GM19025 (cell line): ENCODE measurements at regions not wholly inside any gene's neighbourhood (a gene's known extent, or its start where the extent isn't known, plus 50 kb on each side); places are given as distances from the start of the nearest gene placed in this dataset.

Source experiments
- ATAC-seq: cut with Tn5 transposase; IDR thresholded peaks from one replicate; pipeline ENCODE4 v1.9.1; 2021; ENCODE audit warnings: mild to moderate bottlenecking, low read depth, moderate library complexity; ENCODE audit not compliant: unreplicated experiment

DNA sequence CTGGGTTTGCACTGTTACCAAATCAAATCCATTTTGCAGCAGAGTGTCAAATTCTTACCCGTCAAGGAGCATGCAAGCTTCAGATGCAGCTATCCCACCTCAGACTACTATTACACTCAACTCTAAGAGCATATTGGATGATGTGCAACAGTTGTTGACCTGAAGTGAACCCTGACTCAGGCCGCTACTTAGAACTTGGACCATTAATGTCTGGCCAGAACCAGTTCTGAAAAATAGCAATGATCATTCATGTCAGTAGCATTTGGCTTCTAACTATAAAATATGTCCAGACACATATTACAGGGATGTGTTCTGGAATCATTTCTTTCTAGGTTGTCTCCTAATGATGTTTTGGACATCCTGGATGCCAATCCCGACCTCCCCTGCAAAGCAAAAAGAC, 135.5 kb upstream of the PKDCC start:
- ATAC-seq: no peak

DNA sequence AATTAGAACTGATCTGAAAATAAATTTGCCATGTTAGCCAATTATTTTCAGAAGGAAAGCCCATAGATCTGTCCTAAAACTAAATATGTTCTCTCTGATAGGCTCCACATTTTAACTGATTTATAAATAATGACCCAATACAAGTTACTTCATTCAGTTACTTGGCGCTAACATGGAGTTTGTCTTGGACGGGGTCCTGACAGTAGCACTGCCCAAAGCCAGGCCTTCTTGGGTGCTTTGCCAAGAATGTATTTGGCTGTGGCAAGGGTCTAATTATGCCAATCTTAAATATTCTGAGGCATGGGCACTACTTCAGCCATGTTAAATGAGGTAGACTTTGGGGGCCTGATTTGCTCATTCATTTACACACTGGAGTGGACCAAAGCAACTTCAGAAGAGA, 135.0 kb upstream of the PKDCC start:
- no peak for ATAC-seq

DNA sequence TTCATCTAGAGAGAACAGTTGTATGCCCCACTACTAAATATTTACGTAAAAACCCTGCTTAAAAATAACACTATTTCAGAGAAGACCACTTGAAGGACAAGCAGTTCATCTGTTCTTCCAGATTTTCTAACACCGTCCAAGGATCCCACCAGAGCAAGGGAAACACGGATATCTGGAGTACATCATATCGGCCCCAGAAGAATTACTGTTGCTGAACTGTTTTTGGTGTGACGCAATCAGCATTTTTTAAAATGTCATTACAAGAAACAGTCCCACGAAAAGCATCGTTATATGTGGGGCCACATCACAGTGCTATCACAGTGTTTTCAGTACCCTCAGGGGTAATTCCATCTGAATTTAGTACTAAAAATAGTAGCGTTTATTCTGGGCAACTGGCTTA, 134.5 kb upstream of the PKDCC start:
- ATAC-seq: no peak

DNA sequence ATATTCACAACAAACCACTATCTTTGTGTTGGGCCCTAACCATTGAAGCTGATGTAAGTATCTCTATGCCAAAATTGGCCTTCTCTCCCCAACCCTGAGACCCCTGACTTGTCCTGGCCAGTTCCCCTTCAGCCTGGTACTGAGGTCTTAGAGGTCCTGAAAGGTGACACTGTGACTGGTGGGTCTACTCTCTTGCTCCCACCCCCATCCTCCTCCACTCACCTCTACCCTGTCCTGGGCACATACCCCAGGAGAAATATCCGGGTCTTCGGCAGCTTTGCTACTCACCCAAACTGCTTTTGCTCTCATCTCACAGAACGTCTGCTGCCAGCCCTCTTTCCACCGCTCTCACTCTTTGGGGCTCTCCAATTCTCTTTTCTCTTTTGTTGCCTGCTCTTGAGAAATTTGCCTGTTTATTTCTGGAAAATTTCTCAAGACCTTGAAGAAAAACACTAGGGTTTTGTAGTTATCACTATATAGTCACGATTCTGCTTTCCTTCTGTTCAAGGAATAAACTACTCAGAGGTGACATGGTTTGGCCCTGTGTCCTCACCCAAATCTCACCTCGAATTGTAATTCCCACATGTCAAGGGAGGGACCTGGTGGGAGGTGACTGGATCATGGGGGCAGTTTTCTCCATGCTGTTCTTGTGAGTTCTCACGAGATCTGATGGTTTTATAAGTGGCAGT, 133.8 kb upstream of the PKDCC start:
- no peak for ATAC-seq

DNA sequence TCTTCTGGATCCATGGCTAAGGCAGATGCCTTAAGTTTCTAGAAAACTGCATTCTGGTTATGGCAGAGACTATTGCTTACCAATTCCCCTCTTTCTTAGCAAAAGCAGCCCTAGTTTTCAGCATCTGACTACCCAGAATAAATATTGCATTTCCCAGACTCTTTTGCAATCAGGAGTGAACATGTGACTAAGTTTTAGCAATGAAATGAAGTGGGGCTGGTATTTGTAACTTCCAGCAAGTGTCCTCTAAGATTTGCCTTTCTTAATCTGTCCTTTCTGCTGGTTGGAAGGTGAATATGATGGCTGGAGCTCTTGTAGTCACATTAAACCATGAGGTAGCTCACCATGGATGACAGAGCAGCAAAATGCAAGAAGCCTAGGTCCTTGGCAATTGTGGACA, 132.9 kb upstream of the PKDCC start:
- ATAC-seq: no peak

DNA sequence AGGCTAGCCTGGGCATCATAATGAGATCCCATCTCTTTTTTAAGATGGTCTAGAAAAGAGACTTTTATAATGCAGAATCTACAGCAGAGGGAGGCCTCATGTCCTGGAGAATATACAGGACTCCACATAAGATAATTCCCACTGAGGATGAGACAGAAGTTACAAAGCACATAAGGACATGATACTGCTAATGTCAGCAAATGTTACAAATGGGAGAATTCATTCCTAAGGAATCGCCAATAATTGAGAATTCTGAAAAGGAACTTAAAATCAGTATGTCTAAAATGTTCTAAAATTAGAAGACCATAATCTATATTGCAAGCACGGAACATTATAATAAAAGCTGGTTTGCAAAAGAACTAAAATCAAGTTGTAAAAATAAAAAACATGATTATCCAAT, 131.6 kb upstream of the PKDCC start:
- no peak for ATAC-seq

DNA sequence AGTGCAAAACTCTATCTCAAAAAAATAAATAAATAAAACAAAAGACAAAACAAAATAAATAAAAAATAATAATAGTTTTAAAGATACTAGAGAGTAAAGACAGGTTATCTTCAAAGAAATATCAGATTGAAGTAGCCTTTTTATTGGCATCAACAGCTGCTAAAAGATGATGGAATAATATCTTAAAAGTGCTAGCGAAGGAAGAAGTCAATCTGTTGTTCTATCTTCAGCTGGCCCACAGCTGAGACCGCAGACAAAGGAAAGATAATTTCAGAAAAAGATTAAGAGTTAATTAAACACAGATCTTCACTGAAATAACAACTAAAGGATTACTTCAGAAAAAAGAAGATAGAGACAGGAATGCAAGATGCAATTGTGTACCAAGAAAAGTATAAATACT, 130.2 kb upstream of the PKDCC start:
- ATAC-seq: no peak

DNA sequence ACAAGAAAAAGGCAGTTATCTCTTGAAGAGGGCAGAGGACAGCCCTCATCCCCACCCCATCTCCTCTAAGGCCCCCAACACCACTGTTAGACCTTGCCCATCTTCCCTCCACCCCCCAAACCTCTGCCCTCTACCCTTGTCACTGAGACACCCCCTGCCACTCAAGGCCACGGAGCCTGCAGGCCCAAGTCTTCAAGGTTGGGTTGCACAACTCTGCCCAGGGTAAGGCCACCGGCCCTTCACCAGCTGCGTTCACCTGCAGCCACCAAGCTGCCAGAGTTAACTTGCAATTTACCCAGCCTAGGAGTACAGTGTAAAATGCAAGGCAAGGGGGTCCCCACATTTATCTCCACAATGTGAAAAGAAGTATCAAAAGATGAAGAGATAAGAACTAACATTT, 128.7 kb upstream of the PKDCC start:
- ATAC-seq: no peak

DNA sequence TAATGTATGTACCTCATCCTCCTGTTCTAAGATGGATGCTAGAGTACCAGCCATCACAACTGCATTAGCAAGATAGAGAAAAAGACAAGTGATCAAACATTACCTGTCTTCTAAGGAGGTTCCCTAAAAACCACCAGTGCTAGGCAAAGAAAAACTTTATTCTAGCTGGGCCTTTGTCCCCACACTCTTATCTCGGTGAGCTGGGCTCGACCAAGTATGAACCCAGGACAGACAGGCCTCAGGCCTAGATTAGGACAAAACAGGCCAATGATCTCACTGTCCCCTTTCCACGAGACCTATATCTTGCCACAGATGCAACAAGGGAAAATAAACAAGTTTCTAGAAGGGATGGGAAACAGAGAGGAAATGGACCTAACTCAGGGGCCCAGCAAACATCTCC, 127.6 kb upstream of the PKDCC start:
- ATAC-seq: no peak

DNA sequence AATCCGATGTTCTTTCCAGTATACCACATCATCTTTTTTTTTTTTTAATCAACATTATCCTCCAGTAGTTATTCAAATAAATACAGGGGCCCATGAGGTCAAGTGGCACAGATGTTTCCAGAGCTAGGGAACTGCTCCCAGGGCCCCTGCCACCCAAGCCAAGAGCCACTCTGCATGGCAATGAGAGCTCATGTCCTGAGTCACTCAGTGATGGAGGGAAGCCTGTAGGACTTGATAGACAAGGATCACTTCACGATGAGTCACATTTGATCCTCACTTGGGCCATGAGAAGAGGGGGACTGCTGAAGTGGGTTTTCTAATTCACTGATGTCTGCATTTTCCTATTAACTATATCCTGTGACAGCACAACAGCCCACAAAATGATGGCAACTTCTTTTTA, 127.0 kb upstream of the PKDCC start:
- ATAC-seq: no peak

DNA sequence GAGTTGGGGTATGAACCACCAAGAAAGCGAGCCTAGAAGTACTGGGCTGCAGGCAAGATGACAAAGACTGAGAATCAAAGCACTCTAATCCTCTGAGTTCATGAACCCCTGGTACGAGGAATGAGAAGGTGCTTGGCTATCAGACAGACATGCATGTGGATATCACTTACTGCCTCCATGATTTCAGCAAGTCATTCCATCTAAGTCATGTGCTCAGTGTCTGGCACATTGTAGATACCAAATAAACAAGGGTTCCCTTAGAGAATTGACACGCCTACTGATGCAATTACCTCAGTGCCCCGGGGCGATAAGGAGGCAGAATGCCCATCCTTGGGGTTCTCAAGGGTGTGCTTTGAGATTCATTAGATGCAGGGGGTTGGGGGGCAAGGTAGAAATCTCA, 125.6 kb upstream of the PKDCC start:
- ATAC-seq: no peak

DNA sequence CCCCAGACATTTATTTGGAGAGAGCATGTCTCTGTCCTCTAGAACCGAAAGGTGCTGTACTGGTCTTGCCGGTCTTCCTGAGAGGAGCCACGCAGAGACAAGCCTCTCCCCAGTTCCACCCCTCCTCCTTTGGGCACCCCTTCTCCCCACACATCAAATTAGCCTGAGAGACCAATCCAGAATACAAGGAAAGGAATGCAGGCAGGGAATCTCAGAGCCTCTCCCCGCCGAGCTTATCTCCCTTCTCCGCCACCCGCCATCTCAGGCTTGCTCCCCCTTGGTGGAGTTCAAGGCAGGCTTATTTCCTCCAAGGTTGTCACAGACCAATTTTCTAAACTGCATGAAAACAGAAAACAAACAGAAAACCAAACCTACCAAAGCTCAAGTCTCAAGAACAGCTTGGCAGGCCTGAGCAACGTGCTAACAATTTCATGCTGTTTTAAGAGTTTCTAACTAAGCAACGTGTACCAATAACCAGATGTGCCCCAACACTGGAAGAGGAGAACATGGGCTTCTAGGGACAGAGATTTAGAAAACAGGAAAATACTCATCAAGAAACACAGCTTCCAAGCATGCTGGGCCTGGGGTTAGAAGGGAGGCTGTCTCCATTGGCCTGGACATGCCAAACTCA, 124.5 kb upstream of the PKDCC start:
- ATAC-seq: no peak

DNA sequence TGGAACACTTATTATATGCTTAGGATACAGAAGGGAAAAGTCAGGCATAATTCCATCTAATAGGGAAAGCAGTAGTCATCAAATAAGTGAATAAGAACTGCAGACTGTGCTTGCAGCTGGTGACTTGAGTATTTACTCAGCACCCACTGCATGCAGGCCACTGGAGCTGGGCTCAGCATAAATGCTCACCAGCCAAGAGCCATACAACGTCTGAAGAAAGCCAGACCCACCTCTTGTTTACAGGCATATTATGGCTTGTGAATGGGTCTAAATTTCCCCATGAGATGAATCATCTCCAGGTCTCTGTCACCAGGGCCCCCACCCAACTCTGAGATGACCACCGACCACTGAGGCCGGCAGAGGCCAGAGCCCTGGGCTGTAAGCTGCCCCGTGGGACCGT, 123.8 kb upstream of the PKDCC start:
- ATAC-seq: no peak

DNA sequence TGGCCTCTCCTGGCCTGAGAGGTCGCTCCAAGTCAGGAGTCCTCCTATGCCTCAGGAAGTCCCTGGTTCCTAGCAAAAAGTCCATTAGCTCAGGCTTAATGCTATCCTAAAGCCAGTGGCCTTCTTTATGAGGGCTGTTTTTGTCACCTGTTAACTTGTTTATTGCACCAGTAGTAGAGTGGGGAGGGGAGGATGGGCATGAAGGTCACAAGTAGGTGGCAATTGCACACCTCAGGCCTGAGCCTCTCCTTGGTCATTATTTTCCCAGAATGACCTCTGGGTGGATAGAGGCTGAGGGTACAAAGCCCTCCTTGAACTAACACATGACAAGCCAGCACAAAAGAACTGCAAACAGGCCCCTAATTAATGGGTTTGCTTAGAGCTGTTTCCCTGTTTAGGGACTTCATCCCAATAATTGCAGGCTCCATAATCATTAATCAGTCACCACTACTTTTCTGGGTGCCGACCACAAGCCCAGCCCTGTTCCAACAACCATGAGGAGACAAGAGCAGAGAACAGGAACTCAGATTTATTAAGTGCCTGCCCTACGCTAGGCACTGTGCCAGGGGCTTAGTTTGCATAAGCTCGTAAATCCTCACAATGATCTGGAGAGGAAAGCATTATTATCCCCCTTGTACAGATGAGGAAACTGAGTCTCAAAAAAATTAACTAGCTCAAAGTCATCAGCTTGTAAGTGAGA, 123.0 kb upstream of the PKDCC start:
- no peak for ATAC-seq

DNA sequence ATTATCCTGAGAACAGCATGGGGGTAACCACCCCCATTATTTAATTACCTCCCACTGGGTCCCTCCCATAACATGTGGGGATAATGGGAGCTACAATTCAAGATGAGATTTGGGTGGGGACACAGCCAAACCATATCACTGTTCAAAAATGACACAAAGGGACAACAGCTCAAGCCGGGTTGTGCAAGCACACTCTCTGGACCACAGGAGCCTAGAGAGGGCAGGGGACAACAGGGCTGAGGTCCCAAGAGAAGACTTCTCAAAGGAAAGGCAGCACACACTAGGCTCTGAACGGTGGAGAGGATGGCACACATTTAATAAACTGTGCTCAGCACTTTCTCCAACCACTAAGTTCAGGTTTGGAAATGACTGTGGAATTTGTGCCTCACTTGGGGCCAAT, 122.1 kb upstream of the PKDCC start:
- no peak for ATAC-seq

DNA sequence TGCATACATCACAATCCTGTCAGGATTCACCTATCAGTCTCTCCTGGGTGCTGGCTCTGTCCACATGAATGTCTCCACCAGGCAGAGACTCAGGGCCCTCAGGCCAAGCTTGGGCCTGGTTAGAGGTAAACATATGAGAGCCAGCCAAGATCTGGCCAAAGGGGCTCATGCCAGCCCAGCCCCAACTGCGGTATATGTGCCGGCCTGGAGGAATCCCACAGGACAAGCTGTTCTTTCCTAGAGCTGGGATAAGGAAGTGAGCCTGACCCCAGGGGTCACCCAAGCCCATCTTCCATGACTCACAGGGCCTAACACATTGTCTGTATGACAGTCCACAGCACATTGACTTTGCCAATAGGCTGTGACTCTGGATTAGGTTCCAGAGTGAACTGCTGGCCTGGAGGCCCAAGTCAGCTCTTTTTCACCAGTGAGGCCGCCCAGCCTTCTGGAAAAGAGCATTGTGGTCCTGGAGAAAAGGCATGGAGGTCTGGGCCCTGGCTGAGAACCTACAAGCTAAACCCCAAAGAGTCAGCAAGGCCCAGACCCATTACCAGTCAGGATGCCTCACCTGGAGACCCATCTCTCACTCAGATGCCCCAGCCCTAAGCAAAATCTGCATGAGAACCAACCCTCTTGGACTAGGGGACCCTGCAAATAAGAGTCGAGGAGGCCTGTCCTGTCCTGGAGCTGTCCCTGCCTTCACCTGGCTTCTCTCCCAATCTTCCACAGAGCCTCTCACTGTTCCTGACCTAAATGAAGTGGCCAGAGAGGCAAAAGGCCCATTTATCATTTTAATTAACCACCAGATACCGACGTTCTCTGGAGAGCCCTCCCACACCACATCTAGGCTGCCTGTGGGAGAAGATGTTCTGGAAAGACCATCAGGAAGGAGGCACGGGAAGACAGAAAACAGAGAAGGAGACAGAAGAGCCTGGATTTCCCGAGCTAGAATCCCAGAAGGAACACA, 120.9 kb upstream of the PKDCC start:
- no peak for ATAC-seq

DNA sequence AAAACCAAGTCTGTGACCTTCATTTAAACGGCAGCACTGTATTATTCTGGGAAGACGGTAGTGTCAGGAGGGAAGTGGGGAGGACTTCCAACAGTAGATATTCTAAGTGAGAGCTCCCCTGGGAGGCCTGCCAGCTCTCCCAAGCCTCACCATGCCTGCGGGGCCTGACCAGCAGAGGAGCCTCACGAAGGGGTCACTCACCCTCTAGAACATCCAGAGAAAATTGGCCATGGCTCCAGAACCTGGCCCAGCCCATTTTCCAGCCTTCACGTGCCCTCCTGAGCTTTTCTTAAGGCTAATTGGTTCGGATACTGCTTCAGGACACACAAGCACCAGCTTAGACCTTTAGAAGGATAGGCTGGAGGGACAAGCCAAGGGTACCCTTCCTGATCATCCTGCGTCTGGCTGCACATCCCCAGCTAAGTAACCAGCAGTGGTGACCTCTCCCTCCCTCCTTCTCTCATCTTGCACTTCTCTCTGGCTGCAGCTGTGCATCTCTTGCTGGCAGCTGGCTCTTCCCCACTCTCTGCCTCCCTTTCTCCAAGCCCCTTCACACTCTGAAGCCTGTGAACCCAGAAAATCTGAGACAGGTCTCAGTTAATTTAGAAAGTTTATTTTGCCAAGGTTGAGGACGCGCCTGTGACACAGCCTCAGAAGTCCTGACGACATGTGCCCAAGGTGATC, 120.1 kb upstream of the PKDCC start:
- ATAC-seq: no peak

DNA sequence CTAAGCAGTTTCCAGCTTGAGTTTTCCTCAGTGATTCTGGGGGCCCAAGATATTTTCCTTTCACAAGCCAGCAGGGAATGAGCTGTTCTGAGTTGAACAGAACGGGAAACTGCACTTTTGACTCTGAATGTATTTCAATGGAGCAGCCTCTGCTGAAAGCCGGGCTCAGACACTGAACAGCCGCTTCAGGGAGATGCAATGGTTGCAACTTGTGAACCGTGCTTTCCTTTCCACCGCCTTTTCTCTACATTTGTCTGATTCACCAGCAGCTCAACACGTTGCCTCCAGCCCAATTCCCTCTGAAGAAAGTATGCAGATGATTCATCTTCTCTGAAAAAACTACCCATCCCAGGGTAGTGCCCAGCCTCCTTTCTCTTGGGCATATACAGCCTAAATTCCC, 119.3 kb upstream of the PKDCC start:
- ATAC-seq: no peak

DNA sequence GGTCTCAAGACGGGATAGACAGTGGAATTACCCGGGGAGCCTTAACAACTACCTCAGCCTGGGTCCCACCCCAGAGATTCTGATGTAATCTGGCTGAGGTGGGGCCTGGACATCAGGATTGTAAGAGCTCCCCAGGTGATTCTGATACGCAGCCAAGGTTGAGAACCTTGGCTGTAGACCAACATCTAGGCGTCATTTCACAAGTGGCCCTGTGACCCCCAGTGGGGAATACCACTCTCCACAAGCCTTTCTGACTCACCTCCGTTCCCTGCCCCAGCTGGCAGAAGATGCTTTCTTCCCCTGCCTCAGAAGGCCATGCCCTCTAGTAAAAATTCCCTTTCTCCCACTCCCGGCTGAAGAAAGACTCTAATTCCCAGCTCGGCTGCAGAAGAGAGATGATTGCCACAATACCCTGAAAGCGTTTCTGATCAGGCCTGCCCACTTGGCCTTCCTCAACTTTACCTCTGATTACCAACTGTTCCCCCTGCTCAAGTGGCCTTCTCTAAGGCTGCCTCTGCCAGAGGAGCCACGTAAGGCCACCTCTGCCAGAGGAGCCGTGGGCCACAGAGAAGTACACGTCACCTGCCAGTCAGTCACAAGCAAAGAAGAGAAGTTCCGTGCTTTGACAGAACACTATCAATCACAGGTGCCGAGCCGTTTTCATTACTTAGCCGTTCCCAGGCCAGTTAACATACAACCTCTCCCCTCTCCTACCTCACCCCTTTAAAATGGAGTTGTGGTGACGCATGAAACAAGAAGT, 116.8 kb upstream of the PKDCC start:
- peak; percentile 76 for ATAC-seq
